IMR-90 (cell line): ENCODE measurements at regions not wholly inside any gene's neighbourhood (a gene's known extent, or its start where the extent isn't known, plus 50 kb on each side); places are given as distances from the start of the nearest gene placed in this dataset.

Experiments used
- ATAC-seq: fragments of 200-7000 bp; cut with Tn5 transposase; 2 replicates; pipeline ENCODE4 v1.9.1; 2020; ENCODE audit warnings: low read depth, mild to moderate bottlenecking, moderate library complexity
- BruUV-seq: library from RNA; stranded (reverse); fragments of 400-500 nt; replicated peaks from 2 replicates; lab custom pipeline; 2021; lab: Mats Ljungman, UMichigan
- CTCF ChIA-PET: fragments of 300-600 bp; formaldehyde crosslinking; extraction: SDS; loops from one replicate; lab custom pipeline; 2021; ENCODE audit warnings: antibody characterized with exemption; lab: Yijun Ruan, JAX
- POLR2A ChIA-PET: fragments of 300-600 bp; sonication (Branson Sonifier 250); formaldehyde crosslinking; loops from one replicate; lab custom pipeline; 2022; ENCODE audit warnings: antibody characterized with exemption; ENCODE audit not compliant: unreplicated experiment; lab: Charles Lee
- DNase-seq: peaks from one replicate; pipeline ENCODE4 v3.0.0; 2013
- H2AFZ ChIP-seq: replicated peaks from 2 replicates; pipeline ENCODE3; 2013; ENCODE audit warnings: low read length, mild to moderate bottlenecking; ENCODE audit not compliant: poor library complexity
- H2AK5ac ChIP-seq: 2 replicates; pipeline ENCODE4 v1.6.1; 2013; ENCODE audit warnings: low read depth, low read length, inconsistent platforms
- H2AK9ac ChIP-seq: replicated peaks from 2 replicates; pipeline ENCODE3; 2013; ENCODE audit warnings: mild to moderate bottlenecking, low read depth, low read length, moderate library complexity; ENCODE audit not compliant: poor library complexity
- H2BK120ac ChIP-seq: 2 replicates; pipeline ENCODE4 v1.6.1; 2013; ENCODE audit warnings: low read depth, low read length, inconsistent platforms
- H2BK15ac ChIP-seq: 3 replicates; pipeline ENCODE4 v1.6.1; 2013; ENCODE audit warnings: low read depth, low read length, inconsistent platforms
- H2BK20ac ChIP-seq: 2 replicates; pipeline ENCODE4 v1.6.1; 2013; ENCODE audit warnings: low read depth, mild to moderate bottlenecking, inconsistent platforms, low read length, moderate library complexity
- H2BK5ac ChIP-seq: 2 replicates; pipeline ENCODE4 v1.6.1; 2013; ENCODE audit warnings: mild to moderate bottlenecking, low read depth, low read length, inconsistent platforms; ENCODE audit not compliant: poor library complexity, severe bottlenecking
- H3K14ac ChIP-seq: replicated peaks from 2 replicates; pipeline ENCODE4 v1.6.1; 2013; ENCODE audit warnings: low read depth, low read length, inconsistent platforms
- H3K18ac ChIP-seq: 2 replicates; pipeline ENCODE4 v1.6.1; 2013; ENCODE audit warnings: low read depth, low read length, control low read depth
- H3K23ac ChIP-seq: 2 replicates; pipeline ENCODE4 v1.6.1; 2013; ENCODE audit warnings: low read depth, low read length, inconsistent platforms
- H3K27ac ChIP-seq: 2 replicates; pipeline ENCODE4 v1.5.1; 2013; ENCODE audit warnings: mild to moderate bottlenecking, control low read depth, low read length; ENCODE audit not compliant: insufficient read depth
- H3K27me3 ChIP-seq: 2 replicates; pipeline ENCODE4 v1.6.1; 2013; ENCODE audit warnings: low read length; ENCODE audit not compliant: control insufficient read depth, insufficient read depth
- H3K36me3 ChIP-seq: 2 replicates; pipeline ENCODE4 v1.6.1; 2013; ENCODE audit warnings: low read length, mixed read lengths; ENCODE audit not compliant: control insufficient read depth, insufficient read depth
- H3K4ac ChIP-seq: 2 replicates; pipeline ENCODE4 v1.6.1; 2013; ENCODE audit warnings: low read depth, low read length, inconsistent platforms
- H3K4me1 ChIP-seq: 2 replicates; pipeline ENCODE4 v1.6.1; 2013; ENCODE audit warnings: low read length, mixed read lengths; ENCODE audit not compliant: control insufficient read depth, insufficient read depth
- H3K4me2 ChIP-seq: 2 replicates; pipeline ENCODE4 v1.6.1; 2013; ENCODE audit warnings: low read depth, mild to moderate bottlenecking, control low read depth, low read length, moderate library complexity
- H3K4me3 ChIP-seq: 2 replicates; pipeline ENCODE4 v1.5.1; 2013; ENCODE audit warnings: low read depth, mild to moderate bottlenecking, control low read depth, low read length, moderate library complexity; ENCODE audit not compliant: insufficient read depth
- H3K56ac ChIP-seq: 2 replicates; pipeline ENCODE4 v1.6.1; 2013; ENCODE audit warnings: low read length, inconsistent platforms; ENCODE audit not compliant: insufficient read depth; ENCODE audit errors: extremely low read depth
- H3K79me1 ChIP-seq, 2 experiments: 2 replicates each; pipeline ENCODE4 v1.6.1; 2013; ENCODE audit warnings: low read length in 2 of 2, inconsistent platforms in 1 of 2, low read depth in 1 of 2
- H3K9ac ChIP-seq: 2 replicates; pipeline ENCODE4 v1.6.1; 2013; ENCODE audit warnings: low read depth, low read length, control low read depth
- H3K9me1 ChIP-seq: 2 replicates; pipeline ENCODE4 v1.6.1; 2013; ENCODE audit warnings: low read length, inconsistent platforms; ENCODE audit not compliant: insufficient read depth
- H3K9me3 ChIP-seq: 2 replicates; pipeline ENCODE4 v1.6.1; 2013; ENCODE audit warnings: low read length; ENCODE audit not compliant: control insufficient read depth, insufficient read depth
- H4K20me1 ChIP-seq: 2 replicates; pipeline ENCODE4 v1.6.1; 2013; ENCODE audit warnings: low read length, inconsistent platforms; ENCODE audit not compliant: insufficient read depth
- H4K5ac ChIP-seq: 2 replicates; pipeline ENCODE4 v1.6.1; 2013; ENCODE audit warnings: mild to moderate bottlenecking, low read depth, low read length, control low read depth
- H4K8ac ChIP-seq, 2 experiments: 2 replicates each; pipeline ENCODE4 v1.6.1; 2013; ENCODE audit warnings: low read depth in 2 of 2, low read length in 2 of 2, control low read depth in 1 of 2, inconsistent platforms in 1 of 2
- H4K91ac ChIP-seq: 2 replicates; pipeline ENCODE4 v1.6.1; 2013; ENCODE audit warnings: low read depth, low read length, inconsistent platforms; ENCODE audit not compliant: insufficient read depth
- CHD1 ChIP-seq: IDR thresholded peaks from 2 replicates; pipeline ENCODE4 v1.6.1; 2012; ENCODE audit warnings: low read depth, low read length, improper control_type of control experiment
- MAFK ChIP-seq: IDR thresholded peaks from 2 replicates; pipeline ENCODE4 v1.6.1; 2012; ENCODE audit warnings: low read depth, low read length, improper control_type of control experiment
- MXI1 ChIP-seq: IDR thresholded peaks from 2 replicates; pipeline ENCODE4 v1.6.1; 2012; ENCODE audit warnings: low read depth, mild to moderate bottlenecking, low read length, moderate library complexity, borderline replicate concordance
- NFE2L2 ChIP-seq: fragments of 150-350 bp; IDR thresholded peaks from 2 replicates; pipeline ENCODE4 v1.6.1; 2016; ENCODE audit warnings: low read depth, mild to moderate bottlenecking, low read length
- POLR2A ChIP-seq: IDR thresholded peaks from 2 replicates; pipeline ENCODE4 v1.6.1; 2012; ENCODE audit warnings: mild to moderate bottlenecking, low read depth, low read length
- RCOR1 ChIP-seq: IDR thresholded peaks from 2 replicates; pipeline ENCODE4 v1.6.1; 2012; ENCODE audit warnings: mild to moderate bottlenecking, low read length, improper control_type of control experiment; ENCODE audit not compliant: insufficient replicate concordance
- SMC3 ChIP-seq: fragments of 150-350 bp; IDR thresholded peaks from 2 replicates; pipeline ENCODE4 v1.6.1; 2016; ENCODE audit warnings: low read depth, mild to moderate bottlenecking, antibody characterized with exemption, low read length, moderate library complexity
- USF2 ChIP-seq: fragments of 150-350 bp; IDR thresholded peaks from 2 replicates; pipeline ENCODE4 v1.6.1; 2017; ENCODE audit warnings: mild to moderate bottlenecking, antibody characterized with exemption, low read length, low read depth
- WGBS, 2 experiments: methylation state at CpG; one replicate each; pipeline versions ENCODE4 v1.1.5 to v1.1.7; 2013; ENCODE audit warnings: missing lambda C conversion rate in 2 of 2; ENCODE audit not compliant: insufficient read length in 1 of 2; ENCODE audit errors: extremely low coverage in 2 of 2; 5-methylcytosine and 5-hydroxymethylcytosine counted together
- dilution Hi-C: fragments of 300-500 bp; cut with HindIII; formaldehyde crosslinking; loops from one replicate; pipeline ENCODE4 v1.14.3; 2018; ENCODE audit warnings: low sequenced_read_pairs; ENCODE audit not compliant: unreplicated experiment
- in situ Hi-C: fragments of 300-500 bp; cut with MboI; formaldehyde crosslinking; loops from 3 replicates; pipeline ENCODE4 v1.14.3; 2019; ENCODE audit warnings: low sequenced_read_pairs, inconsistent platforms, mixed read lengths
- intact Hi-C: fragments of 100-400 bp; cut with micrococcal nuclease; formaldehyde crosslinking; loops from 2 replicates; pipeline ENCODE4 v1.10.0; 2022
- TF ChIP-seq, protein P1 (sequence below): conservative IDR thresholded peaks from 2 replicates; pipeline ENCODE4 v1.5.1; 2012; ENCODE audit warnings: mild to moderate bottlenecking, low read depth, low read length, improper control_type of control experiment
- TF ChIP-seq, protein P2 (sequence below): fragments of 150-350 bp; IDR thresholded peaks from 2 replicates; pipeline ENCODE4 v1.6.1; 2016; ENCODE audit warnings: low read depth, mild to moderate bottlenecking, low read length, moderate library complexity, borderline replicate concordance

DNA sequence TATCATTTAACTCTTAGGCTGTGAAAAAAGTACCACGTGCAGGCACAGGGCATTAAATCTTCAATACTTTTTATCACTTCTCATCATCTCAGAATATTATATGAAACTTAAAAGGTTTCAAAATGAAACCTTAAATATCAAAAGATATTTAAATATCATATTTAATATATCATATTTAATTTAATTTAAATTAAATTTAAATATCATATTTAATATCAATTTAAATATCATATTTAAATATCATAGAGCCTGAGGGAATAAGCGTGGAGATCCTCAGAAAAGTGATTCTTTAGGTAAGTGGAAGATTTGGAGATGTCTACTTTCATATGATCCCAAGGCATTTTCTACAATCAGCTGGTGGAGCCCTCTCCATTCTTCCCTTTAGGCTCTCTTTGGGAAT is 716.6 kb downstream of the OTOL1 start:
- dilution Hi-C loops: no loop called here
- intact Hi-C loops: no loop called here
- Histone ChIP-seq H3K4me2 (no peak overlapping the region), H2AK9ac (no peak overlapping the region), H3K9me1 (no peaks in the 10 kb centered on the region), H3K79me1 (no peaks in the 10 kb centered on the region), H3K23ac (no peak overlapping the region), H4K5ac (no peak overlapping the region), H3K14ac (no peak overlapping the region), H3K4ac (no peak overlapping the region), H3K9me3 (no peaks in the 10 kb centered on the region), H2AFZ (no peak overlapping the region), H2BK15ac (no peak overlapping the region), H2BK5ac (no peak overlapping the region), H3K18ac (no peak overlapping the region), H4K91ac (no peak overlapping the region), H2BK20ac (no peak overlapping the region), H3K4me1 (no peaks in the 10 kb centered on the region; the same call in 1 of the 2 replicates), H4K20me1 (no peaks in the 10 kb centered on the region), H4K8ac (no peak overlapping the region), H3K36me3 (no peaks in the 10 kb centered on the region), H3K56ac (no peak overlapping the region), H3K9ac (no peak overlapping the region), H3K27ac (no peak overlapping the region), H2AK5ac (no peak overlapping the region), H3K27me3 (no peaks in the 10 kb centered on the region), H3K4me3 (no peak overlapping the region), H2BK120ac (no peak overlapping the region)
- ChIA-PET CTCF (no interaction called here), POLR2A (no interaction called here)
- ATAC-seq: no peak
- WGBS, 2 experiments: no CpG with 5 or more reads among the region's 2 CpGs
- TF ChIP-seq POLR2A (no peak), CHD1 (no peak), MXI1 (no peak), NFE2L2 (no peak), SMC3 (no peak), RCOR1 (no peak), MAFK (no peak), USF2 (no peak)
- TF ChIP-seq, protein P1, sequence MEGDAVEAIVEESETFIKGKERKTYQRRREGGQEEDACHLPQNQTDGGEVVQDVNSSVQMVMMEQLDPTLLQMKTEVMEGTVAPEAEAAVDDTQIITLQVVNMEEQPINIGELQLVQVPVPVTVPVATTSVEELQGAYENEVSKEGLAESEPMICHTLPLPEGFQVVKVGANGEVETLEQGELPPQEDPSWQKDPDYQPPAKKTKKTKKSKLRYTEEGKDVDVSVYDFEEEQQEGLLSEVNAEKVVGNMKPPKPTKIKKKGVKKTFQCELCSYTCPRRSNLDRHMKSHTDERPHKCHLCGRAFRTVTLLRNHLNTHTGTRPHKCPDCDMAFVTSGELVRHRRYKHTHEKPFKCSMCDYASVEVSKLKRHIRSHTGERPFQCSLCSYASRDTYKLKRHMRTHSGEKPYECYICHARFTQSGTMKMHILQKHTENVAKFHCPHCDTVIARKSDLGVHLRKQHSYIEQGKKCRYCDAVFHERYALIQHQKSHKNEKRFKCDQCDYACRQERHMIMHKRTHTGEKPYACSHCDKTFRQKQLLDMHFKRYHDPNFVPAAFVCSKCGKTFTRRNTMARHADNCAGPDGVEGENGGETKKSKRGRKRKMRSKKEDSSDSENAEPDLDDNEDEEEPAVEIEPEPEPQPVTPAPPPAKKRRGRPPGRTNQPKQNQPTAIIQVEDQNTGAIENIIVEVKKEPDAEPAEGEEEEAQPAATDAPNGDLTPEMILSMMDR: no peak
- TF ChIP-seq, protein P2, sequence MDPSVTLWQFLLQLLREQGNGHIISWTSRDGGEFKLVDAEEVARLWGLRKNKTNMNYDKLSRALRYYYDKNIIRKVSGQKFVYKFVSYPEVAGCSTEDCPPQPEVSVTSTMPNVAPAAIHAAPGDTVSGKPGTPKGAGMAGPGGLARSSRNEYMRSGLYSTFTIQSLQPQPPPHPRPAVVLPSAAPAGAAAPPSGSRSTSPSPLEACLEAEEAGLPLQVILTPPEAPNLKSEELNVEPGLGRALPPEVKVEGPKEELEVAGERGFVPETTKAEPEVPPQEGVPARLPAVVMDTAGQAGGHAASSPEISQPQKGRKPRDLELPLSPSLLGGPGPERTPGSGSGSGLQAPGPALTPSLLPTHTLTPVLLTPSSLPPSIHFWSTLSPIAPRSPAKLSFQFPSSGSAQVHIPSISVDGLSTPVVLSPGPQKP: no peak
- no TSS peak for BruUV-seq
- in situ Hi-C loops: no loop called here
- no peak for DNase-seq
